HEK293 (cell line): ENCODE measurements at regions not wholly inside any gene's neighbourhood (a gene's known extent, or its start where the extent isn't known, plus 50 kb on each side); places are given as distances from the start of the nearest gene placed in this dataset.

Source experiments
- CTCF ChIA-PET: fragments of 350-600 bp; formaldehyde crosslinking; extraction: SDS; loops from one replicate; lab custom pipeline; 2021; ENCODE audit warnings: antibody characterized with exemption; lab: Yijun Ruan, JAX
- POLR2A ChIA-PET: fragments of 300-600 bp; formaldehyde crosslinking; extraction: SDS; loops from one replicate; lab custom pipeline; 2020; ENCODE audit warnings: antibody characterized with exemption, inconsistent platforms; lab: Yijun Ruan, JAX
- H3K27ac ChIP-seq: fragments of 200-500 bp; sonication (Bioruptor generic); 2 replicates; pipeline ENCODE4 v1.5.1; 2014; ENCODE audit warnings: low read depth, low read length, control low read depth, inconsistent platforms; ENCODE audit errors: extremely low read depth
- H3K36me3 ChIP-seq, 2 experiments: fragments of 200-500 bp in 1 of 2; sonication (Bioruptor generic) in 1 of 2; 1 replicate in 1 of 2; 2 replicates in 1 of 2; pipeline ENCODE4 v1.5.1; 2014 to 2017; ENCODE audit warnings: inconsistent platforms in 2 of 2, low read length in 2 of 2; ENCODE audit not compliant: control insufficient read depth in 2 of 2, insufficient read depth in 1 of 2
- H3K4me1 ChIP-seq: fragments of 200-500 bp; sonication (Bioruptor generic); 2 replicates; pipeline ENCODE4 v1.5.1; 2014; ENCODE audit warnings: mild to moderate bottlenecking, low read length, inconsistent platforms; ENCODE audit not compliant: control insufficient read depth, insufficient read depth
- H3K4me3 ChIP-seq: 2 replicates; pipeline ENCODE4 v1.5.1; 2011; ENCODE audit warnings: low read depth, mild to moderate bottlenecking, control low read depth, low read length, moderate library complexity
- H3K9me3 ChIP-seq: fragments of 200-500 bp; sonication (Bioruptor generic); 2 replicates; pipeline ENCODE4 v1.5.1; 2014; ENCODE audit warnings: low read depth, low read length, inconsistent platforms; ENCODE audit not compliant: control insufficient read depth, insufficient read depth
- ELK4 ChIP-seq: IDR thresholded peaks from 2 replicates; pipeline ENCODE4 v1.6.1; 2011; ENCODE audit warnings: mild to moderate bottlenecking, low read depth, low read length, borderline replicate concordance
- MYNN ChIP-seq: fragments of 450-650 bp; formaldehyde crosslinking; IDR thresholded peaks from 2 replicates; pipeline ENCODE4 v1.5.1; 2016; ENCODE audit warnings: missing biosample characterization, missing genetic modification characterization, borderline replicate concordance
- OVOL3 ChIP-seq: fragments of 450-650 bp; formaldehyde crosslinking; IDR thresholded peaks from 2 replicates; pipeline ENCODE4 v1.5.1; 2016; ENCODE audit warnings: missing biosample characterization, missing genetic modification characterization
- PRDM2 ChIP-seq: fragments of 450-650 bp; formaldehyde crosslinking; IDR thresholded peaks from 2 replicates; pipeline ENCODE4 v1.5.1; 2016; ENCODE audit warnings: missing biosample characterization, missing genetic modification characterization, borderline replicate concordance
- REST ChIP-seq: fragments of 450-650 bp; formaldehyde crosslinking; IDR thresholded peaks from 2 replicates; pipeline ENCODE4 v1.5.1; 2016; ENCODE audit warnings: missing biosample characterization, missing genetic modification characterization
- SETDB1 ChIP-seq: IDR thresholded peaks from one replicate; pipeline ENCODE4 v1.6.1; 2017; ENCODE audit warnings: mild to moderate bottlenecking, low read length, moderate library complexity, mixed read lengths; ENCODE audit not compliant: insufficient read length
- ZBTB17 ChIP-seq: fragments of 450-650 bp; formaldehyde crosslinking; IDR thresholded peaks from 2 replicates; pipeline ENCODE4 v1.5.1; 2016; ENCODE audit warnings: missing biosample characterization, missing genetic modification characterization
- ZBTB7A ChIP-seq: fragments of 450-650 bp; formaldehyde crosslinking; IDR thresholded peaks from 2 replicates; pipeline ENCODE4 v1.5.1; 2016; ENCODE audit warnings: low read depth, missing biosample characterization, missing genetic modification characterization
- ZFHX2 ChIP-seq: fragments of 450-650 bp; formaldehyde crosslinking; conservative IDR thresholded peaks from 2 replicates; pipeline ENCODE4 v1.5.1; 2016; ENCODE audit warnings: missing biosample characterization, missing genetic modification characterization
- ZNF529 ChIP-seq: fragments of 450-650 bp; formaldehyde crosslinking; IDR thresholded peaks from 2 replicates; pipeline ENCODE4 v1.5.1; 2017; ENCODE audit warnings: missing genetic modification characterization, missing biosample characterization; ENCODE audit not compliant: insufficient replicate concordance
- ZNF580 ChIP-seq: fragments of 450-650 bp; formaldehyde crosslinking; IDR thresholded peaks from 2 replicates; pipeline ENCODE4 v1.5.1; 2016; ENCODE audit warnings: missing biosample characterization, missing genetic modification characterization
- ZNF585B ChIP-seq: fragments of 450-650 bp; formaldehyde crosslinking; IDR thresholded peaks from 2 replicates; pipeline ENCODE4 v1.5.1; 2016; ENCODE audit warnings: missing biosample characterization, missing genetic modification characterization
- ZNF830 ChIP-seq: fragments of 450-650 bp; IDR thresholded peaks from 2 replicates; pipeline ENCODE4 v1.5.0; 2018; ENCODE audit warnings: missing biosample characterization, missing genetic modification characterization, low read depth, mild to moderate bottlenecking, moderate library complexity
- ZSCAN23 ChIP-seq: fragments of 450-650 bp; formaldehyde crosslinking; IDR thresholded peaks from 2 replicates; pipeline ENCODE4 v1.5.1; 2016; ENCODE audit warnings: missing biosample characterization, missing genetic modification characterization

- ChIA-PET CTCF (interaction anchor here (0.6 to 4.4 kb wide), 3 partner anchors 13 to 935 kb away, joined by 3 to 23 read pairs (median 4); partner anchors contain the start of gene SNX18), POLR2A (no interaction called here)
- Histone ChIP-seq H3K36me3 (no peaks in the 10 kb centered on the region), H3K9me3 (no peaks in the 10 kb centered on the region), H3K27ac (no peak overlapping the region), H3K4me3 (no peak overlapping the region), H3K4me1 (peaks cover 3% of the 10 kb centered on the region; the same call in 1 of the 2 replicates)
- TF ChIP-seq REST (no peak), ZBTB7A (tag by site-specific recombination) (no peak), SETDB1 (no peak)
These were observed 115.7 kb downstream of the ESM1 start for GRCh38 chr5:54869691-54870090.

GRCh38 chr5:54868511-54869483 is 116.6 kb downstream of the ESM1 start:
- H3K4me3 ChIP-seq, result no peak overlapping the region
- no peaks in the 10 kb centered on the region for H3K36me3 ChIP-seq
- TF ChIP-seq ZNF830 (tag by site-specific recombination) (no peak), MYNN (tag by site-specific recombination) (no peak), ZFHX2 (no peak), ZNF585B (tag by site-specific recombination) (no peak), ZNF529 (tag by site-specific recombination) (no peak), PRDM2 (tag by site-specific recombination) (no peak), ZSCAN23 (tag by site-specific recombination) (no peak), OVOL3 (tag by site-specific recombination) (no peak), ZNF580 (tag by site-specific recombination) (no peak), ZBTB17 (tag by site-specific recombination) (no peak), ELK4 (no peak)
- TF ChIP-seq, all 188 proteins: peak for 0
- Histone ChIP-seq H3K4me1 (no peaks in the 10 kb centered on the region), H3K27ac (no peak overlapping the region), H3K9me3 (no peaks in the 10 kb centered on the region)
- CTCF ChIA-PET, result interaction anchor here (0.7 to 4.4 kb wide), 7 partner anchors 12 to 352 kb away, joined by 3 to 45 read pairs (median 6); partner anchors contain the start of gene SNX18
- POLR2A ChIA-PET, result no interaction called here
